MM.1S (cell line): ENCODE measurements at regions not wholly inside any gene's neighbourhood (a gene's known extent, or its start where the extent isn't known, plus 50 kb on each side); places are given as distances from the start of the nearest gene placed in this dataset.

ENCODE experiments used
- DNase-seq: peaks from one replicate; pipeline ENCODE4 v3.0.0-alpha.2; 2015
- H2AFZ ChIP-seq: fragments of 300-600 bp; sonication (generic); 2 replicates; pipeline ENCODE4 v1.6.0; 2016; ENCODE audit warnings: antibody characterized with exemption, low read length
- H3F3A ChIP-seq: fragments of 300-600 bp; sonication (generic); 2 replicates; pipeline ENCODE4 v1.6.1; 2016; ENCODE audit warnings: mild to moderate bottlenecking, antibody characterized with exemption, low read length, moderate library complexity, mixed read lengths; ENCODE audit not compliant: insufficient read depth
- H3K27ac ChIP-seq: fragments of 300-600 bp; sonication (generic); 2 replicates; pipeline ENCODE4 v1.5.1; 2016; ENCODE audit warnings: mild to moderate bottlenecking, low read length
- H3K27me3 ChIP-seq: fragments of 300-600 bp; sonication (generic); replicated peaks from 2 replicates; pipeline ENCODE4 v1.6.0; 2016; ENCODE audit warnings: low read length; ENCODE audit not compliant: insufficient read depth
- H3K36me3 ChIP-seq: fragments of 300-600 bp; sonication (generic); replicated peaks from 2 replicates; pipeline ENCODE4 v1.6.1; 2016; ENCODE audit warnings: mild to moderate bottlenecking, low read length, mixed read lengths; ENCODE audit not compliant: insufficient read depth
- H3K4me1 ChIP-seq: fragments of 300-600 bp; sonication (generic); 2 replicates; pipeline ENCODE4 v1.6.1; 2016; ENCODE audit warnings: low read length, mixed read lengths
- H3K4me2 ChIP-seq: fragments of 300-600 bp; sonication (generic); 2 replicates; pipeline ENCODE4 v1.6.0; 2016; ENCODE audit warnings: low read depth, low read length
- H3K4me3 ChIP-seq: fragments of 300-600 bp; sonication (generic); 2 replicates; pipeline ENCODE4 v1.5.1; 2016; ENCODE audit warnings: low read length, mixed read lengths
- H3K79me2 ChIP-seq: fragments of 300-600 bp; sonication (generic); 2 replicates; pipeline ENCODE4 v1.6.1; 2016; ENCODE audit warnings: mixed run types, low read length, mixed read lengths
- H3K9ac ChIP-seq: fragments of 300-600 bp; sonication (generic); 2 replicates; pipeline ENCODE4 v1.6.1; 2016; ENCODE audit warnings: low read length, mixed read lengths
- H3K9me2 ChIP-seq: fragments of 300-600 bp; sonication (generic); replicated peaks from 2 replicates; pipeline ENCODE4 v1.6.1; 2016; ENCODE audit warnings: mild to moderate bottlenecking, low read length, mixed read lengths; ENCODE audit not compliant: insufficient read depth
- H3K9me3 ChIP-seq: fragments of 300-600 bp; sonication (generic); replicated peaks from 2 replicates; pipeline ENCODE4 v1.6.1; 2016; ENCODE audit warnings: mild to moderate bottlenecking, low read length, mixed read lengths; ENCODE audit not compliant: insufficient read depth
- H4K20me1 ChIP-seq: fragments of 300-600 bp; sonication (generic); 2 replicates; pipeline ENCODE4 v1.6.1; 2016; ENCODE audit warnings: mild to moderate bottlenecking, low read length, moderate library complexity, mixed read lengths; ENCODE audit not compliant: insufficient read depth
- EZH2 ChIP-seq: fragments of 300-600 bp; sonication (generic); optimal IDR thresholded peaks from 2 replicates; pipeline ENCODE3; 2017; ENCODE audit warnings: low read depth, mild to moderate bottlenecking, antibody characterized with exemption, low read length, mixed read lengths
- EZH2phosphoT487 ChIP-seq: fragments of 300-600 bp; sonication (generic); IDR thresholded peaks from 2 replicates; pipeline ENCODE4 v1.6.1; 2018; ENCODE audit warnings: antibody characterized with exemption, low read length
- TF ChIP-seq, protein P1 (sequence below): fragments of 300-600 bp; sonication (generic); IDR thresholded peaks from 2 replicates; pipeline ENCODE4 v1.5.1; 2016; ENCODE audit warnings: antibody characterized with exemption, low read length, mixed read lengths

DNA sequence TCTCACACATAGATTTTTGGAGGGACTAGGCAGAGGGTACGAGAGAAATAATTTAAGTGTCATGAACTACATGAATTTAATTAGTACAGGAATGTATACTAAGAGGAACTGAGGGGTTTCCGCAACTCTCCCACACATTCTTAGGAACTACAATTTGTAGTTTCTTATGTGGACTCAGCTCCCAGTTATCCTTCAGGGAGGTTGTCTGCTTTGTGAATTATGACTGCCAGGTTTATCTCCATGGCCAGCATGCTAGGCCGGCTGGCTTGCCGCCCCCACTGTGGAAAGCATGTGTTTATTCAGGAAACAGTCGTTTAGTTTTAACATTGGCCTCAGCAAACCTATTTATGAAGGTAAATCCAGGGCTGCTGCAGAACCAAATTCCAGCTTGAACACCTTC, 415.0 kb downstream of the KCTD16 start:
- no peak overlapping the region for H3K27ac ChIP-seq
- no peak overlapping the region for H3K4me3 ChIP-seq
- TF ChIP-seq, protein P1, sequence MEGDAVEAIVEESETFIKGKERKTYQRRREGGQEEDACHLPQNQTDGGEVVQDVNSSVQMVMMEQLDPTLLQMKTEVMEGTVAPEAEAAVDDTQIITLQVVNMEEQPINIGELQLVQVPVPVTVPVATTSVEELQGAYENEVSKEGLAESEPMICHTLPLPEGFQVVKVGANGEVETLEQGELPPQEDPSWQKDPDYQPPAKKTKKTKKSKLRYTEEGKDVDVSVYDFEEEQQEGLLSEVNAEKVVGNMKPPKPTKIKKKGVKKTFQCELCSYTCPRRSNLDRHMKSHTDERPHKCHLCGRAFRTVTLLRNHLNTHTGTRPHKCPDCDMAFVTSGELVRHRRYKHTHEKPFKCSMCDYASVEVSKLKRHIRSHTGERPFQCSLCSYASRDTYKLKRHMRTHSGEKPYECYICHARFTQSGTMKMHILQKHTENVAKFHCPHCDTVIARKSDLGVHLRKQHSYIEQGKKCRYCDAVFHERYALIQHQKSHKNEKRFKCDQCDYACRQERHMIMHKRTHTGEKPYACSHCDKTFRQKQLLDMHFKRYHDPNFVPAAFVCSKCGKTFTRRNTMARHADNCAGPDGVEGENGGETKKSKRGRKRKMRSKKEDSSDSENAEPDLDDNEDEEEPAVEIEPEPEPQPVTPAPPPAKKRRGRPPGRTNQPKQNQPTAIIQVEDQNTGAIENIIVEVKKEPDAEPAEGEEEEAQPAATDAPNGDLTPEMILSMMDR: no peak
- no peak for TF ChIP-seq EZH2phosphoT487
- no peak for TF ChIP-seq EZH2
- no peak overlapping the region for H3K4me2 ChIP-seq
- DNase-seq: no peak
- H3F3A ChIP-seq: no peaks in the 10 kb centered on the region
- no peaks in the 10 kb centered on the region for H4K20me1 ChIP-seq
- H3K79me2 ChIP-seq: no peaks in the 10 kb centered on the region
- no peaks in the 10 kb centered on the region for H3K27me3 ChIP-seq
- no peaks in the 10 kb centered on the region for H3K9me2 ChIP-seq
- no peak overlapping the region for H3K9ac ChIP-seq
- H3K36me3 ChIP-seq: no peaks in the 10 kb centered on the region
- no peaks in the 10 kb centered on the region for H3K9me3 ChIP-seq
- H2AFZ ChIP-seq: no peak overlapping the region
- no peaks in the 10 kb centered on the region for H3K4me1 ChIP-seq

DNA sequence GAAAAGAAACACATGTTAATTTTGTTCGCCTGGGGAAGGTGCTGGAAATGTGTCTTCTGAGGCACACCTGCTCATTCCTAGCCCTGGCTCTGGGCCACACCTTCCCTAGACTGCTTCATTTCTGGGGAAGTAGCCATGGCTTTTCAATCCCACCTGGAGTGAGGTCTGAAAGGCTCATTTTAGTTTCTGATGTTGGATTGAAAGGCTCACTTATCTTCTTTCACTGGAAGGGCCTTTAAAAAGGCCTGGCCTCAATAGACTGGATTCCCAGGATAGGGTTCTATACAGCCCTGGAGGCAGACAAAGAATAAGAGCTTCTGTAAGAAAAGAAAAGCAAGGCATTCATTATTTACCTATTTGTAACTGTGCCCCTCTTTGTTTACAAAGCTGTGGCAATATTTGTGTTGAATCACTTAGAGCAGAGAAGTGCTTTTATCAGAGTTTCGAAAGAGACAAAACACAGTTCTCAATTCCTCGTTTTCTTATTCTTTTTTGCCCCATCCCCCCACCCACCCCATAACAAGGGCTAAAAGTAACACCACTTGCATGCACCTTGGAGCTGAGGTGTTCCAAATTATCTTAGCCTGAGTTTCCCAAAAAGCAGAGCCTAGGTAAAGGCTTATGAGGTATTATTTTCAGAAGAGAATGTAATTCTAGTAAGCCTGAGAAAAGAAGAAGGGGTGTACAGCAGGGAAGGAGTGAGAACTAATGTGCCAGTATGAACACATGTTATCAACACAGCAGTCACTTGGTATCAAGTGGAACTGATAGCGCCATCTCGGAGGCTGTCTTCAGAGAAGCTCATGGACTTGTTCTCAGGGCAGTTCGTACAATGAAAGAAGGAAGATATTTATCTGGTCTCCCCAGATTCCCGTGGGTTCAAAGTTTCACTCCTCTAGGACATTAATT, 413.1 kb downstream of the KCTD16 start:
- H3K9me3 ChIP-seq: no peaks in the 10 kb centered on the region
- H3K4me2 ChIP-seq: no peak overlapping the region
- no peaks in the 10 kb centered on the region for H3K9me2 ChIP-seq
- no peaks in the 10 kb centered on the region for H3F3A ChIP-seq
- no peaks in the 10 kb centered on the region for H4K20me1 ChIP-seq
- no peaks in the 10 kb centered on the region for H3K79me2 ChIP-seq
- H3K4me1 ChIP-seq: no peaks in the 10 kb centered on the region
- TF ChIP-seq EZH2: no peak
- TF ChIP-seq EZH2phosphoT487: no peak
- TF ChIP-seq, protein P1: no peak
- no peak for DNase-seq
- no peak overlapping the region for H3K27ac ChIP-seq
- H3K9ac ChIP-seq: no peak overlapping the region
- H3K4me3 ChIP-seq: no peak overlapping the region
- no peak overlapping the region for H2AFZ ChIP-seq
- H3K27me3 ChIP-seq: no peaks in the 10 kb centered on the region
- no peaks in the 10 kb centered on the region for H3K36me3 ChIP-seq

DNA sequence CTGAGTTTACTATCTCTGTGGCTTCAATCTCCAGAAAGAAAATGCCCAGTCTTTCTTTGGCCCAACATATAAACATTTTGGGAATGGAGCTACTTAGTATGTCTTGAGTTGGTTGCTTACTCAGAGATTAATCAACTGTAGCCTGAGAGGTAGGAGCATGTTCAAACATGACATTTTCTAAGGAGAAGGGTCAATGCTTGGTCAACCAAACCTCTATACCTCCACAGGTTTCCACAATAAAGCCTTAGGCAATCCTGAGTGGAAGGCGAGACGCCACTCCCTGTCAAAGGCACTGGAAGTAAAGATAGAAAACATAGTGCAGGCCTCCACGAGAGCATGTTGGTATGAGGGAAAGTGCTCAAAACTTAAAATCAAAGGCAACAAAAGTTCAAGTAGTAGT, 411.4 kb downstream of the KCTD16 start:
- H3K79me2 ChIP-seq: no peaks in the 10 kb centered on the region
- no peaks in the 10 kb centered on the region for H3K9me2 ChIP-seq
- H3K4me1 ChIP-seq: no peaks in the 10 kb centered on the region
- H2AFZ ChIP-seq: no peak overlapping the region
- no peaks in the 10 kb centered on the region for H3K27me3 ChIP-seq
- no peaks in the 10 kb centered on the region for H4K20me1 ChIP-seq
- H3K36me3 ChIP-seq: no peaks in the 10 kb centered on the region
- H3K9me3 ChIP-seq: no peaks in the 10 kb centered on the region
- TF ChIP-seq, protein P1: no peak
- TF ChIP-seq EZH2phosphoT487: no peak
- no peak for TF ChIP-seq EZH2
- no peaks in the 10 kb centered on the region for H3F3A ChIP-seq
- H3K4me3 ChIP-seq: no peak overlapping the region
- DNase-seq: no peak
- H3K9ac ChIP-seq: no peak overlapping the region
- no peak overlapping the region for H3K27ac ChIP-seq
- no peak overlapping the region for H3K4me2 ChIP-seq
